ENCODE measurements at regions not wholly inside any gene's neighbourhood (a gene's known extent, or its start where the extent isn't known, plus 50 kb on each side); places are given as distances from the start of the nearest gene placed in this dataset.
"Not testable (repeated sequence)": the region's sequence is repeated elsewhere in the genome, so short reads cannot be mapped to it uniquely, and the experiment has no call there.

- DNase-seq = no peak
These were observed 674.2 kb upstream of the MANEA start for GRCh38 chr6:94902974-94903628.

GRCh38 chr6:94899191-94899590 lies 678.1 kb upstream of the MANEA start:
- DNase-seq = no peak

GRCh38 chr6:94894300-94894699 lies 683.0 kb upstream of the MANEA start:
- no peak for DNase-seq

GRCh38 chr6:94893327-94893726 lies 684.0 kb upstream of the MANEA start:
- DNase-seq = no peak

- DNase-seq = not testable (repeated sequence)
These were observed 703.5 kb upstream of the MANEA start for GRCh38 chr6:94873819-94874218.

- DNase-seq = no peak
These were observed 715.2 kb upstream of the MANEA start for GRCh38 chr6:94862112-94862511.

- DNase-seq = no peak
These were observed 717.4 kb upstream of the MANEA start for GRCh38 chr6:94859924-94860323.

- DNase-seq = not testable (repeated sequence)
These were observed 720.3 kb upstream of the MANEA start for GRCh38 chr6:94856999-94857398.

- not testable (repeated sequence) for DNase-seq
These were observed 726.0 kb upstream of the MANEA start for GRCh38 chr6:94851329-94851728.

- no peak for DNase-seq
These were observed 731.6 kb upstream of the MANEA start for GRCh38 chr6:94845742-94846141.

GRCh38 chr6:94835264-94835663 lies 742.1 kb upstream of the MANEA start:
- DNase-seq = no peak

GRCh38 chr6:94813806-94814205 lies 763.5 kb upstream of the MANEA start:
- no peak for DNase-seq

GRCh38 chr6:94801344-94801743 lies 776.0 kb upstream of the MANEA start:
- DNase-seq = no peak

- no peak for DNase-seq
These were observed 791.8 kb upstream of the MANEA start for GRCh38 chr6:94785514-94785913.

GRCh38 chr6:94785081-94785480 lies 792.3 kb upstream of the MANEA start:
- not testable (repeated sequence) for DNase-seq

GRCh38 chr6:94769197-94769596 lies 808.1 kb upstream of the MANEA start:
- DNase-seq = no peak

- DNase-seq = no peak
These were observed 825.5 kb upstream of the MANEA start for GRCh38 chr6:94751641-94752329.

- no peak for DNase-seq
These were observed 841.1 kb upstream of the MANEA start for GRCh38 chr6:94736236-94736635.

GRCh38 chr6:94735270-94735669 lies 842.1 kb upstream of the MANEA start:
- DNase-seq = no peak

- no peak for DNase-seq
These were observed 842.6 kb upstream of the MANEA start for GRCh38 chr6:94734751-94735150.

- no peak for DNase-seq
These were observed 844.3 kb upstream of the MANEA start for GRCh38 chr6:94733066-94733465.

- no peak for DNase-seq
These were observed 849.6 kb upstream of the MANEA start for GRCh38 chr6:94727710-94728109.

- DNase-seq = no peak
These were observed 855.9 kb upstream of the MANEA start for GRCh38 chr6:94721459-94721858.

- no peak for DNase-seq
These were observed 863.9 kb upstream of the MANEA start for GRCh38 chr6:94713446-94713845.

GRCh38 chr6:94698773-94699172 lies 878.6 kb upstream of the MANEA start:
- no peak for DNase-seq
